OCI-LY1 (cell line): ENCODE measurements at regions not wholly inside any gene's neighbourhood (a gene's known extent, or its start where the extent isn't known, plus 50 kb on each side); places are given as distances from the start of the nearest gene placed in this dataset.

Experiments used
- CTCF ChIP-seq: fragments of 200-600 bp; sonication (generic), shearing (Covaris generic); IDR thresholded peaks from 2 replicates; pipeline ENCODE4 v1.5.1; 2017; ENCODE audit warnings: mild to moderate bottlenecking, antibody characterized with exemption, low read length, moderate library complexity, mixed read lengths
- EZH2 ChIP-seq: fragments of 200-600 bp; sonication (generic), shearing (Covaris generic); IDR thresholded peaks from 2 replicates; pipeline ENCODE4 v1.8.0; 2017; ENCODE audit warnings: borderline replicate concordance, mixed run types, mild to moderate bottlenecking, antibody characterized with exemption, low read length, moderate library complexity, mixed read lengths

DNA sequence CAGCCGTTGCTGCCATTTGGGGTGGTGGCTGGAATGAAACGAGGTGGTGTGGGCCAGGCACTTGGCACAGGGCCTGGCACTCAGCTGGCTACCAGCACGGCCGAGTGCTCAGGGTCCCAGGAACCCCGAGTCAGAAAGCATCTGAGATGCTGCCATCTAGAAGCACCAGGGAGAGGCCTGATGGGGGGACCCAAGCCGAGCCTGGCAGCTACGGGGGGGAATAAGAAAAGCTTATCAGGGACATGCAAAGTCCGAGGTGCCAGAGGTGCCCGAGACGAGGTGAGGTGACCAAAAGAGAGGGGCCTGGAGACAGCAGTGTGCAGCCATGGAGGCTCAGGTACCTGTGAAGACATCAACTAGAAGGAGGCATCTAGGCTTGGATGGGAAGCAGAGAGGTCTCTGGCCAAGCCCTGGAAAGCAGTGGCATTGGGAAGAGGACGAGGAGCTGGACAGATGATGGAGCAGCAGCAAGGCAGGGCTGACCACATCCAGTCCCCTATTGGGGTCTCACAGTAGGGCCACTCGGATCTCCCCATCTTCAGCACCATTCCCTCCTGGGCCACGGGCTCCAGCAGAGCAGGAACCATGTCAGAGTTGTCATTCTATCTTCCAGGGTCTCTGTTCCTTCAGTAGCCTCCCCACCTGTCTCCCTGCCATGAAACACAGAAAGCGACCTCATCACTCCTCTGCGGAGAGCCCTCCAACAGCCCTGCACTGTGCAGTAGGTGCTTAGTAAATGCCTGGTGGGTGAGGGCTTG lies 59.3 kb upstream of the DIO3 start:
- TF ChIP-seq CTCF: no peak
- no peak for TF ChIP-seq EZH2
